HT1080 (cell line): ENCODE measurements at regions not wholly inside any gene's neighbourhood (a gene's known extent, or its start where the extent isn't known, plus 50 kb on each side); places are given as distances from the start of the nearest gene placed in this dataset.

Experiments
- DNase-seq: peaks from one replicate; pipeline ENCODE4 v3.0.0-alpha.2; 2015; ENCODE audit warnings: low read depth

DNA sequence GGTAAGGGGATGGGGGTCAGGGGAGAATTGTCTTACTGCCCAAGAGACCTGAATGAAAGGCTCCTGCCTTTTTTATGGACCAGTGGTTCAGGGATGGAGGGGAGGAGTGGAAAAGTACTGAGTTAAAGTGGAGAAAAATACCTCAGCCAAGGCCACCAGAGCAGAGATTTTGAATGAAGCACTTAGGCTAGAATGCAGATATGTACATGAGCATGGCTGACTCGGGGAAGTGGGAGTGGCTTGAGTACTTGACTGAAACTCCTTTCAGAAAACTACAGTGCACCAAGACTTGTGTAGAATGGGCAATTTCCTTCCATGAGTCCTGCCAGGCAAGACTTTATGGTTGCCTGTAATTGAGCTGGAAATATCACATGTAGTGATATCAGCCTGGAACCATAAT lies 429.6 kb upstream of the LRRC7 start:
- no peak for DNase-seq

DNA sequence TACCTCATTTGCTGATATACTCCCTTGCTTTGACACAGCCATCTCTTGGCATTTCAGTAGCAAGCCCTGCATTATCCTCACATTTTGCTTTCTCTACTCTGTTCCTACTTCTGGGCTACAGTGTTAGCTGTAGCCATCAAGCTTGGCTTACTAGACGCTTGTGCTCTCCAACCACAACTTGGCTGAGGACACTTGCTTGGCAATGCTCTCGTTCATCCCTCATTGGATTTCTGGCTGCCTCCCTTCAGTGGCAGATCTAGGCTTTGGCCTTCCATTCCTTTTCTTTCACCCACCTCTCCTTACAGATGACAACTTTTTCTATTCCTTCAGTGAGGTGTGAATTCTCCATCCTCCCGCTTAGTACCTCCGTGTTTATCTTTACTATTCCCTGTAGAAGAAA lies 428.7 kb upstream of the LRRC7 start:
- DNase-seq: no peak

DNA sequence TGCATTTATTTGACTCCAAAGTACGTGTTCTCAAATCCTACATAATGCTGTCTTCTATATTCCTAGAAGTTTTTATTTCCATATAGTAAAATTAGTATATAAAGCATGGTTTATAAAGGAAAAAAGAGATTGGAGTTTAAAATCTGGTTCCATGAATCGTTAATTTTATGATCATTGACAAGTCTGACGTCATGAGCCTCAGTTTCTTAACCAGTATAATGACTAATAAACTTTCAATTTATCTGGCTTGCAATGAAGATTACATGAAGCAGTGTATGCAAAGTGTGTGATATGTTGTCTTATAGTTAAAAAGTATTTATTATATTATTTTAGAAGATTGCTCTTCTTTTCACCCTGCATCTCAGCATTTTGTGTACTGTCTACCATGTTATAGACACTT lies 421.4 kb upstream of the LRRC7 start:
- no peak for DNase-seq

DNA sequence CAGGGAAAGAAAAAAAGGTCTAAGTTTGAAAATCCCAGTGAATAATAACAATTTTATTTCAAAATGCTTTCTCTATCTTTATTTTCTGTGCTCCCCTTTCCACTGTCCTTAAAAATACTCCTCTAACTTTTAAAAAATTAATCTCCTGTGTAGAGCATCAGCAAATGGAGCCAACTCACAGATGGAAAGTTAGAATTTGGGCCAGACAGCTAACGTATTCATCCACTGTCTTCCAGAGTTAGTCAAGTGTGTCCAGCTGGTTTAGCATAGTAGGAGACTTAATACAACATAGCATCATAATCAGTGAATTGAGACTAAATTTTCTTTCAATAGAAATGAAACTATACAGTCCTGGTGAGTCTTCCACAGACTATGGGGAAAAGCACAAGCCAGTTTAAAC lies 419.0 kb upstream of the LRRC7 start:
- DNase-seq: no peak

DNA sequence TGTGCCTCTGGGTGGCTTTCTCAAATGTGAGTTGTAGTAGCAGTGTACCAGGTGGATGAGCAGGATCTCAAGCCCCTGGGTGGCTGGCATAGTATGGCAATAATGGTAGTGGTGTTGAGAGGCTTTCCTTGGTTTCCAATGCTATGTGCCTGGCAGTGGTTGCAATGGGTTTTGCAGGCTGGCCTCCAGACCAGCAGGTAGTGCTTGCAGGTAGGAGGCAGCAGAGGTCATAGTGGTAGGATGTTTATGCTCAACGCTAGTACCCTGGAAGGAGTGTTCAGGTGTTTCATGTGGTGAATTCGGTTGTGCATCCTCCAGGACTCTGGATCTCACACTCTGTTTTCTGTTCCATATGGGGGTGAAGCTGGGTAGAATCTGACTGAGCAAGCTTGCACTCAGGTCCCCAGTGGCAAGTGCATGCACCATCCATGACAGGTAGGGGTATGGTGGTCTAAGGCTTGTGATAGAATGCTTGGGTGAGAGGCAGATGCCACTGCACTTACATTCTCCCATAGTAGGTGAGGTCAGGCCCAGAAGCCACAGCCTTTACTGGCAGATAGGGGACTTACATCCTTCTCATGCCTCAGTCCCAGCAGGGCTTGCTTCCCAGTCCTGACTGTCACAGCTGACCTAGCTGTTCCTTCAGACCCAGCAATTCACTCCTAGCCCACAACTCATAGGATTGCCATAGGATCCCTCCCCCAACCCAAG lies 410.5 kb upstream of the LRRC7 start:
- DNase-seq: no peak

DNA sequence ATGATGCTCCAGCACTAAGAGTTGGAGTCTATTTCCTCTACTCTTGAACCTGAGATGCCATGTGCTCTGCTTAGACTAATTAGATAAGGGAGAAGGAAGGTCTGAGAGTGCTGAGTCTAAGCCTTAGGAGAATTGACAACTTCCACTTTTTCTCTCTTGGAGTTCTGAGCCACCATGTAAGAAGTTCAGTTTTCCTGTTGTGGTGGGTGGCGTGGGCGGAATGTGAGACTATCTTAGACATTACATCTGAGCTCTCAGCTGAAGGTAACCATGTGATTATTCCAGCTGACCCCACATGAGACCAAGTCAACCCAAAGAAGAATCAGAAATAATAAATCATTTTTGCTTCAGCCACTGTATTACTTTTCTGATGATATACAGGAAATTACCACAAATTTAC lies 404.5 kb upstream of the LRRC7 start:
- no peak for DNase-seq

DNA sequence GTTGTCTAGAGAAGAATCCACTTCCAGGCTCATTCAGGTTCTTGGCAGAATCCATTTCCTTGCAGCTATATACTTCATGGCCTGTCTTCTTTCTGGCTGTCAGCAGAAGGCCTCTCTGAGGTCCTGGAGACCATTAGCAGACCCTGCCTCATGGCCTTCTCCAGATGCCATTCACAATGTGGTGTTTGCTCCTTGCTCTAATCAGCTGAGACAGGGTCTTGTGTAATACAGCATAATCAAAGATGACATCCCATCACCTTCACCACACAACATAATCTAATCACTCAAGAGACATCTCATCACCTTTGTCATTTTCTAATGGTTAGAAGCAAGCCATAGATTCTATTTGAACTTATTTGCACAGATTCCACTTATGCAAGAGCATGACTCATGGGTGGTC lies 403.9 kb upstream of the LRRC7 start:
- DNase-seq: no peak

DNA sequence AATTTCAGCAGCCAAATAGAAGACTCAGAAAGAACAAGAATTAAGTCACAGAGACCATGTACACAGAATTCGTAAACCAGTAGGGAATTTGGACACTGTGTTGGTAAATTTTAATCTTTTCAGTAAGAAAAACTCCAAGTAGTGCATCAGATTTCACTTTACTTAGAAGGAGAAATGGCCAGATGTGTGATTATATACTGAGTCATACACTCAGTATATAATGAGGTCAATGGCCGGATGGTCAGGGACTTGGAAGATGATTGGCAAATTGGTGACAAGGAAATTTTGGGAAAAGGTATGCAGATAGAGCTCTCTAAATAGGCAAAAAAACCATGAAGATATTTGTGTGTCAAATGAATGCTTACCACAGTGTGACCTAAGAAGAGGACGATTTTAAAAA lies 399.8 kb upstream of the LRRC7 start:
- peak; percentile 41 for DNase-seq

DNA sequence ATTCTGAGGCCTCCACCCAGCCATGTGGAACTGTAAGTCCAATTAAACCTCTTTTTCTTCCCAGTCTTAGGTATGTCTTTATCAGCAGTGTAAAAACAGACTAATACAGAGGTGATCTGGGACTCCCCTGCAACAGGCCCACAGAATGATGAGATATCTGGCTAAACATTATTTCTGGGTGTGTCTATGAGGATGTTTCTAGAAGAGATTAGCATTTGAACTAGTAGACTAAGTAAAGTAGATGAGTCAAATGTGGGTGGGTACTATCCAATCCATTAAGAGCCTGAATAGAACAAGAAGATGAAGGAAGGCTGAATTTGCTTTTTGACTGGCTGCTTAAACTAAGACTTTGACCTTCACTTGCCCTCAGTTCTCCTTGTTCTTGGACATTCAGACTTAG lies 396.5 kb upstream of the LRRC7 start:
- no peak for DNase-seq

DNA sequence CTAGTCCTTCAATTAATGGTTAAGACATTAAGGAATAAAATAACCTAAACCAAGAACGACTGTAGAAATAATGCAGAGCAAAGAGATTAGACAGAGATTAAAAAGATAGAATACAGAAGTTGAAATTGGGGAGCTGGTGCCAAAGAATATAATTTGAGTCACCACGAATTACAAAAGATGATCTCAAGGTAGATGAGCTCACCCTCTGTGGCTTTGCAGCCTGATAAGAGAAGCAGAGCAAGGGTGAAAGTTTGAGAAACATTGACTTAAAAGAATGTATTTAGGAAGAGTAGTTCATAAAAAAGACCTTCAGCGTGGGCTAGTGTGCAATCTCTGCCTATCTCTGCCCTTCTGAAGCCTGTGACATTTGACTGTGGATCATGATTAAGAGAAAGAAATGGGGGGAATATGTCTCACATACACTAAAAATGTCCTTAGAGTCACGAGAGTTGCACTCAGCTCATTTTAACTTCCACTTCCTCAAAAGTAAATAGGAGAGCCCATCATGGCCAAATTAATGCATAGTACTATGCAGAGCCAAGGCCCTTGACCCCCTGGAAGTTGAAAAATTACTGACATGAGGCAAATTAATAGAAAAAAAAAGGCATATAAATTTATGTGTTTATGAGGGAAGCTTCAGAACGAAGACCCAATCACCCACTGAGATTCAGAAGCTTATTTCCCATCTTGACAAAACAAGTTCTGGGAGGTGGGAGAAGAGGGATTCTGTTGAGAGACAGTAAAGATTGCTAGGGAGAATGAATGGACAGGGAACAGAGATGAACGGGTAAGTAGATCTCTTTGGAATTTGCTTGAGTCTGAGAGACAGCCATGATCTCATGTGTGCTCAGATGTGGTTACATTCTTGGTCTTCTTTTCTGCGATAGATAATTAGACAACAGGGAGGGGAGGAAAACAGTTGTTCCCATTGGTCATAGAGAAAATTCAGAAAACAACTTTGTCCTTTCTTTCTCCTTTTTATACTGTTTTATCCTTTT lies 395.4 kb upstream of the LRRC7 start:
- DNase-seq: peak; percentile 40

DNA sequence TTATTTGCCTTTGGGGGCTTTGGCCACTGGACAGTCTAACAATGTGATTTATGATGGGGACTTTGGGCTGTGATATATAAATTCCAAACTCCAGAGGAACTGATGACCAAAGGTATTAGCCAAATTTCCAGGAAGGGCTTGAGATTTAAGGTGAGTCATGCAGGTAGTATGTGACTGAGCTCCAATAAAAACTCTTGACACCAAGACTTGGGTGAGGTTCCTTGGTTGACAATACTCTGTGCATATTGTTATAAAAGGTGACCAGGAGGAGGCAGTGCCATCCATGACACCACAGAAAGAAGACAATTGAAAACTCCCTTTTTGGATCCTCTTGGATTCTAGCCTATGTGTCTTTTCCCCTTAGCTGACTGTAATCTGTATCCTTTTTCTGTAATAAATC lies 392.7 kb upstream of the LRRC7 start:
- DNase-seq: no peak

DNA sequence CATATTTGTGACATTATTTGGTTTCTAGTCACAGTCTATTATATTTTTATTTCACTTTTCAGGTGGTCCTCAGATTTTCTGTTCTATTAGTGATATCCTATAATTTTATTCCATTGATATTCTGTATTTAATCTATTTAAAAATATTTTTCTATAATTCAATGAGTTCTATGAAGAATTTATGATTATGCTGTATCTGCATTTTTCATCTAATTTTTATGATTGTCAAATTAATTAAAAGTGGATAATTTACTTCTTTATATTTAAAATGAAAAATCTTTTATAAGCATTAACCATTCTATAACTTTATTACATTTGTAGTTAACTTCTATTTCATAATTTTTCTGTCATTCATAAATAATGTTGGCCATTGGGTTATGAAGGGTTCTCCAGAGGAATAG lies 387.4 kb upstream of the LRRC7 start:
- no peak for DNase-seq

DNA sequence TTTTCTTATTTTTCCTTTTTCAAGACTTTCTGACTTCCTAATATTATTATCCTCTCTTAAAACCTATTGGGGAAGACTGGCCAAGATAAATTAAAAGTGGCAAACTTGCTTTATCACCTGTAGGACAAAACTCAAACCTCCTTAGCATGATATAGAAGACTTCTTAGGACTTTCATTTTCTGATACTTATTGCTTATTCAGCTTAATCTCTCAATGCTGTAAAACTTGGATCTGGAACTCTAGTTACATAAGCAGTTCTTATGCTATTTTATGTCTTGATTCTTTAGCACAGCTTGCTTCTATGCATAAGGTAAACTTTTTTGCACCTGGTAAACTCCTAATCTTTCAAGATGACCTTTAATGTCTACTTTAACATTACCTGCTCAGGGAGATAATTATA lies 382.3 kb upstream of the LRRC7 start:
- DNase-seq: no peak

DNA sequence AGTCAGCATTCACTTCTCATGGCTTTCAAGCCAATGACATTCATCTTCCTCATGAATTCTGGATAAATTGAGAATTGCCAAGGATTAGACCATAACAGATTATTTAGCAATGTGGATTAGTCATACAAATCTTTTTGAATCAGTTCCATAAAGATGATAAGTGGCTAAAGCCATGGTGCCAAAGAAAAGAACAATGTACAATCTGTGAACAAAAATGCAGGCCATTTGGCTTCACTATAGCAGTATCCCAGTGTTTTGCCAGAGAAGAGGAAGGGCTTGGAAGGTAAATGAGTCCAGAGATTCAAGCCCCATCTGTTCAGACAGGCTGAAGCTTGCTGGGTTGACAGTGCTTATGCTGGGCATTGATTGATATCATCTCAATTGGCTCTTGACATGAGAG lies 376.4 kb upstream of the LRRC7 start:
- DNase-seq: peak; percentile 8

DNA sequence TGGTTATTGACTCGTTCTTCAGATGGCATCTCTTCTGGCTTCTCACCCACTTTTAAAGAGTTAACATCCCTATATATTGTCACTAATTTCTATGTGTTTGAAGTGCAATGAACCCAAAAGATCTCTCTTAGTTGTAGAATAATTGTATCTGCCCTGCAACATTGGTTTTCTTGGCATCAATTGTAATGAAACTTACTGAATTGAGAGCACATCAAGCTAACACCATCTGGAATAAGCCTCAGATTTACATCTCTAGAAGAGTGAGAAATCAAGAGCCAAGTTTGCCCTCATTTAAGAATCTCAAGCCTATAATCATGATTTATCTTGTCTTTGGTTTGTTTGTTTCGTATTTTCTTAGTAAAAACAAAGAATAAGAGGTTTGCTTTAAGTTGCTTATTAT lies 372.6 kb upstream of the LRRC7 start:
- no peak for DNase-seq

DNA sequence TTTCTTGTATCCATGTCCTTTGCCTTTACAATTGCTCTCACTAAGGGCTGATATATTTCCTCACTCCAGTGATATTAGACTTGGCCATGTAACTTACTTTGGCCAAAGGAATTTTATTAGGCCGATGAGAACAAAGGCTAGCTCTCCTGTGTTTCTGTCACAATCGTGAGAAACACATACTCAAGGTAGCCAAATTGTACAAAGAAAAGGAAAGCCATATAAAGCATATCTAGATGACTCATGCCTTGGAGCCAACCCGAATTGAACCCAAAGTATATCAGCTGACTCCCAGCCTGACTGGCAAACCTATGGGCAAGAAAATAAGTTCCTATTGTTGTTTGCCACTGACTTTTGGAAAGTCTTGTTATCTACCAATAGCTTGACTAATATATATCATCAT lies 371.7 kb upstream of the LRRC7 start:
- peak; percentile 34 for DNase-seq

DNA sequence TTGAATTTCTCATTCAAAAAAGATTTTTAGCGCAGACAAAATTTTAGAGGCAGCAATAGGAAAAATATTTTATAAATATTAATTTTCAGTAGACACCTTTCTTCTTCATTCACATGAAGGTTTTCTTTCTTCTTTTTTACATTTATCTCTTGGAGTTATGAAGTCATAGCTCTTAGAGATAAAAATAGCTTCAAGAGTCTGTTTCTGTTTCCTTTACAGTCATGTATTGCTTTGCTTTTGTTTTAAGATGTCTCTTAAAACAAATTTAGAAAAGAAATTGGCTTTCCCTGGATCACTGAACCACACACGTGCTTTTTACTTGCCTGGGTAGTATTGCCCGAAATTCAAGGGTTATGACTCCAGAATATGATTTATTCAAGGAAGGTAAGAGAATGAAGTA lies 369.9 kb upstream of the LRRC7 start:
- DNase-seq: no peak

DNA sequence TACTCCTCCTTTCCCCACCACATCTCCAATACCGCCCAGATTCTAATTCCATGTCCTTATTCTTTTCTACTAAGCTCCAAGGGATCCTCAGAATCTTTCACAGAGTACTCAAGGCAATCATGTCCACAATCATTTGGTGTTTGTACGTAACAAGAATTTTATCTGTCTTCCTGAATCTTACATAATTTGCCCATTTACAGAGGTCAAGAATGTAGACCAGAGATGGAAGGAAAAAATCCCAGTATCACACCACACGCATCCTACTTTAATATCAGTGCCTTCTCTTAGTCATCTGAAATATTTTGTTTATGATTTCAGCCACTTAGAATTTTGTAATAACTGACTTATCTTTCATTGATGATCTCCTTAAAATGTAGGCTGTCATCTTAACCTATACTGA lies 366.0 kb upstream of the LRRC7 start:
- DNase-seq: no peak

DNA sequence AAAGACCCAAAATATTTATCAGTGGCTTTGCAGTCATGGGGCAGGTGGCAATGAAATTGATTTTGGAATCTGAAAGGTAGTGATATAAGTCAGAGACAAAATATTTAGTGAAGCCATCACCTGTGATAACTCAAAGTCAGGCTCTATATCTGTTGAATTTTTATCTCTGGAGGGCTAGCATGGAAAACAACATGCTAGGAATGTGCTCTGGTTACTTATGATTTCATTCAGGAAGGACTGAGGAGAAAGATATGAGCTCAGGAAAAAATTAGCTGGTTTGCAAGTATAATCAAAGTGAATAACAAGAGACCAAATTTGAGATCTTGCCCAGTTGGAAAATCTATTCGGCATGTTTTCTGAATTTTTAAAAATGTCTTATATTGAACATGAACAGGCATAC lies 364.6 kb upstream of the LRRC7 start:
- no peak for DNase-seq

DNA sequence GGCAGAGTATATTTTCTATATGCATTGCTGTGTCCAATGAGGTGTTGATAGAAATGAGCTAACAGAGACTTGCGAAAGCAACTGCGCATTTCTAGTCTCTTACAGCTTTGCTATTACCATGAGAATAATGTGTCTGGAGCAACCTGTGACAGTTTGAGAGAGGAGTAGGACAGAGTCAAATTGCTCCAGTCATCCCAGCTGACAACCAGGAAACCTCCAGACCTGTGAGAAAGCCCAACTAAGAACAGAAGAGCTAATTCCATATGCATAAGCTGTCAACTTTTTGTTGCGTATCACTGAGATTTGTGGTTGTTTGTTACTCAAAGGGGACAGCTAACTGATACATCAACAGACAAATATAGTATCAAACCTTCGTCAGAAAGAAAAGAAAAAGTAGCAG lies 354.1 kb upstream of the LRRC7 start:
- DNase-seq: no peak

DNA sequence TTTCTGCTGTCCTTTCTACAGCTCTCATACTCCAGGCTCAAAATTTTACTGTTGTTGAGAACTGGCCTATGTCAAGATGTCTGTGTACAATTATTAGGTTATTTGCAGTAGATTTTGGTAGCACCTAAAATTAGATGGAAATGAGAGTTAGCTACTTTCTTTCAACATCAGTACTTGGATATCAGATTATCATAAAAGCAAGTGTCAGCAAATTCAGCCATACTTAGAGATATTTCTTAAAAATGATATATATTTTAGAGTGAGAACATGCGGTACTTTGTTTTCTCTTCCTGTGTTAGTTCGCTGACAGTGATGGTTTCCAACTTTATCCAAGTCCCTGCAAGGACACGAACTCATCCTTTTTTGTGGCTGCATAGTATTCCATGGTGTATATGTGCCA lies 351.8 kb upstream of the LRRC7 start:
- DNase-seq: no peak

DNA sequence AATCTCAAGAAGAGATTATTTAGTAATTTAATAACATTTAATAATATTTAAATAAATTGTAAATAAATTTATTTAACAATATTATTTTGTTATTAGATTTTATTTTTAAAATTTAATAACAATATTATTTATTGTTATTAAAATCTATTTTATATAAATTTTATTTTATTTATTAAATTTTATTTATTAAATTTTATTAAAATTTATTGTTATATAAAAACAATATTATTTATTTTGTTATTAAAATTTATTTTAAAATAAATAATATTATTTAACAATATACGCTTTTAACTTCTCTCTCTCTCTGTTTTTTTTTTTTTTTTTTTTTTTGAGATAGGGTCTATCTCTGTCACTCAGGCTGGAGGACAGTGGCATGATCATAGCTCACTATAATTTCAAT lies 347.1 kb upstream of the LRRC7 start:
- no peak for DNase-seq

DNA sequence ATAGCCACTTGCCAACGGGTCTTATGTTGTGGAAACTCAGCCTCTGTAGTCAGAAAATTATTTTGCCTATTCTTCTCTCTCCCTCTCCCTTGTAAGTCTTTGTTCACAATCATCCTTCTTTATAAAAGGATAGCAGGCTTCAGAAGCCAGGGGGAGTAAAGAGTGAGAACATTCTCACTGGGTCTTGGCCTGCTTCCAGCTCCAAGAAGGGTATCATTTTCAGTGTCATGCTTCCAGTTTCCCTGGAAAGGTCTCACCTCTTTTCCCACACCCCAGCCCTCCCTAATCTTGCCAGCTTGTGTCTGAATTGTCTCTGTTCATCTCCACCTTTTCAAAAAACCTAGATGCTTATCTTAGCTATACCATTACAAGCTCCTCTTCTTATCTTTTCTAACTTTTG lies 346.2 kb upstream of the LRRC7 start:
- no peak for DNase-seq
